ENCODE measurements at regions not wholly inside any gene's neighbourhood (a gene's known extent, or its start where the extent isn't known, plus 50 kb on each side); places are given as distances from the start of the nearest gene placed in this dataset.

GRCh38 chr1:60171801-60172200 lies 98.2 kb upstream of the C1orf87 start:
- intact Hi-C loops (cut with DNase I): no loop called here
- DNase-seq (no peak), ATAC-seq (no peak)
- H3K27me3 ChIP-seq: no peaks in the 10 kb centered on the region
- H3K4me3 ChIP-seq: no peak overlapping the region
- TF ChIP-seq CTCF (IDR thresholded peaks at IDR 0.05): no peak
- no peak overlapping the region for H3K27ac ChIP-seq
- H3K36me3 ChIP-seq: no peaks in the 10 kb centered on the region
- H3K9me3 ChIP-seq: no peaks in the 10 kb centered on the region
- H3K4me1 ChIP-seq: no peaks in the 10 kb centered on the region

DNA sequence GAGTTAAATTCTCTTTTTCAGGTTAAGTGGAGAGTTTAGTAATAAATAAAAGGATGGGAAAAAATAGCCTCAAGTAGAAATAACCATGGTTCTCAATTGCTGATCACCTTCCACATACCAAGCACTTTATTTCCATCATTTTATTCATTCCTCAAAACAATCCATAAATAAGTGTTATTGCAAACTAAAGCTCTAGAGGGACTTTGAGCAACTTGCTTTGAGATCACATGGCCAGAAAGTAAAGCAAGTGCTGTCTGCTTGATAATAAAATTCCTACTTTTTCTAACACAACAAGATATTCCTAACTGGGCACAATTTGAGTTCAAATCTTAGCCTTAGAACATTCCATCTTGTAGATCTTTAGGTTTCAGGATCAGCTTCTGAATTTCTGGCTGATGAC lies 97.1 kb upstream of the C1orf87 start:
- Histone ChIP-seq H3K27me3 (no peaks in the 10 kb centered on the region), H3K4me1 (no peaks in the 10 kb centered on the region), H3K4me3 (no peak overlapping the region), H3K27ac (no peak overlapping the region), H3K36me3 (no peaks in the 10 kb centered on the region), H3K9me3 (no peaks in the 10 kb centered on the region)
- intact Hi-C loops (cut with DNase I): no loop called here
- DNase-seq: no peak
- ATAC-seq: no peak
- TF ChIP-seq CTCF (IDR thresholded peaks at IDR 0.05): no peak

GRCh38 chr1:60169206-60169605 lies 95.6 kb upstream of the C1orf87 start:
- Histone ChIP-seq H3K36me3 (no peaks in the 10 kb centered on the region), H3K9me3 (no peaks in the 10 kb centered on the region), H3K4me1 (no peaks in the 10 kb centered on the region), H3K27me3 (no peaks in the 10 kb centered on the region), H3K4me3 (no peak overlapping the region), H3K27ac (no peak overlapping the region)
- intact Hi-C loops (cut with DNase I): no loop called here
- no peak for TF ChIP-seq CTCF (IDR thresholded peaks at IDR 0.05)
- DNase-seq (no peak), ATAC-seq (no peak)

DNA sequence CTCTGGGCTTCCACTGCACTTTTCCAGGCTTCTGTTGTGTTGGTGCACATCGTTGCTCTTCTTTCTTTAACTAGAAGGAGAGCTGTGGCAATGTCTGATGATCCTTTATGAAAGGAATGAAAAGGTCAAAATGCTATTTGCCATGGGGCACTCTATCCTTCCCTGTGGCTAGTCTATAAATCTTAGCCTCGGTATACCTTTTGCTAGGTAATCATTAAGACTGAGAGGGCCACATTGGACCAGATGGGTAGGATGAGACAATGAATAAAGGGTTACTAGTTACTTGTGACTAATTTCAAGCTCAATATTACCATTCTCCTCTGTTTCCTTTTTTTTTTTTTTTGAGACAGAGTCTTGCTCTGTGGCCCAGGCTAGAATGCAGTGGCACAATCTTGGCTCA lies 89.4 kb upstream of the C1orf87 start:
- no peaks in the 10 kb centered on the region for H3K36me3 ChIP-seq
- no peak for TF ChIP-seq CTCF (IDR thresholded peaks at IDR 0.05)
- H3K27ac ChIP-seq: no peak overlapping the region
- no peaks in the 10 kb centered on the region for H3K9me3 ChIP-seq
- no peaks in the 10 kb centered on the region for H3K27me3 ChIP-seq
- H3K4me1 ChIP-seq: no peaks in the 10 kb centered on the region
- DNase-seq (no peak), ATAC-seq (no peak)
- intact Hi-C loops (cut with DNase I): no loop called here
- no peak overlapping the region for H3K4me3 ChIP-seq

- no peak for ATAC-seq
- no peaks in the 10 kb centered on the region for H3K4me1 ChIP-seq
- H3K4me3 ChIP-seq: no peak overlapping the region
- DNase-seq: no peak
- no peaks in the 10 kb centered on the region for H3K27me3 ChIP-seq
- no peak for TF ChIP-seq CTCF (IDR thresholded peaks at IDR 0.05)
- no peaks in the 10 kb centered on the region for H3K36me3 ChIP-seq
- H3K9me3 ChIP-seq: no peaks in the 10 kb centered on the region
- intact Hi-C loops (cut with DNase I): no loop called here
- no peak overlapping the region for H3K27ac ChIP-seq
Measured at GRCh38 chr1:60160141-60160540, 86.6 kb upstream of the C1orf87 start.

DNA sequence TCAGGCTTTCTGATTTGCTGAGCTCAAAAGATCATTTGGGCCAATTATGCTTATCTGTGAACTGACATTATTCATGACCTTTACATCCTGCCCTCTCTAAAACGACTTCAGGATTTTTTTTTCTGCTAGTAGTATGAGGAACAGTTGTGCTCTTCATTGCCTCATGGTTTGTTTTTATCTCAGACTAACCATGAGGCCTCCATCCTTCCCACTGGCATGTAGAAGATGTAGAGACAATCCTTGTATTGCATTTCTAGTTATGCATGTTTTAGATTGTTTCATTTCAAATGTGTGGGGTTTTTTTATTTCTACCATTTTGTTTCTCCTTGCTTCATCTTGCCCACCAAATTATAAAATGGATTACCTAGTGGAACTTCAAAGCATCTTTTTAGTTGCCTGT lies 82.8 kb upstream of the C1orf87 start:
- TF ChIP-seq CTCF (IDR thresholded peaks at IDR 0.05): no peak
- intact Hi-C loops (cut with DNase I): no loop called here

More for the DNA sequence above, 82.8 kb upstream of the C1orf87 start:
- Histone ChIP-seq H3K27me3 (no peaks in the 10 kb centered on the region), H3K4me3 (no peak overlapping the region), H3K27ac (no peak overlapping the region), H3K36me3 (no peaks in the 10 kb centered on the region), H3K4me1 (no peaks in the 10 kb centered on the region), H3K9me3 (no peaks in the 10 kb centered on the region)
- no peak for DNase-seq
- no peak for ATAC-seq
